K562 (cell line): ENCODE measurements at regions not wholly inside any gene's neighbourhood (a gene's known extent, or its start where the extent isn't known, plus 50 kb on each side); places are given as distances from the start of the nearest gene placed in this dataset.

Source experiments
- ATAC-seq: fragments of 200-7000 bp; cut with Tn5 transposase; 3 replicates; pipeline ENCODE4 v1.9.1; 2020; ENCODE audit warnings: moderate library complexity
- BruUV-seq: library from RNA; stranded (reverse); fragments of 400-500 nt; replicated peaks from 2 replicates; lab custom pipeline; 2021; lab: Mats Ljungman, UMichigan
- CTCF ChIA-PET: fragments of 300-600 bp; formaldehyde crosslinking; extraction: SDS; loops from one replicate; lab custom pipeline; 2021; ENCODE audit warnings: low intra/inter-chr PET ratio; lab: Yijun Ruan, JAX
- POLR2A ChIA-PET: fragments of 300-600, 350-650 bp; sonication (Branson Sonifier 250); formaldehyde crosslinking; extraction: SDS; loops from one replicate; lab custom pipeline; 2021; ENCODE audit warnings: antibody characterized with exemption, inconsistent platforms; lab: Yijun Ruan, JAX
- DNase-seq, 4 experiments: peaks; one replicate each; pipeline versions ENCODE4 v3.0.0 to v3.0.0-alpha.2; 2011 to 2018; ENCODE audit warnings: low spot score in 3 of 4, mixed read lengths in 3 of 4; ENCODE audit errors: extremely low read depth in 1 of 4
- FAIRE-seq: peaks from 2 replicates; lab custom pipeline; 2011; peaks lifted over from hg19 to GRCh38; lab: Jason Lieb, UNC
- H2AFZ ChIP-seq: 2 replicates; pipeline ENCODE4 v1.6.0; 2011; ENCODE audit warnings: low read depth, low read length, control low read depth, inconsistent platforms
- H3K27ac ChIP-seq: fragments of 200-600 bp; 3 replicates; pipeline ENCODE4 v1.8.0; 2011; ENCODE audit warnings: low read depth, mild to moderate bottlenecking, control low read depth, inconsistent platforms, low read length, moderate library complexity, mixed read lengths; ENCODE audit errors: extremely low read depth
- H3K27me3 ChIP-seq, 2 experiments: fragments of 300-600 bp in 1 of 2; 2 replicates in 1 of 2; 3 replicates in 1 of 2; pipeline versions ENCODE4 v1.6.0 to v1.8.0; 2011; ENCODE audit warnings: inconsistent platforms in 2 of 2, low read length in 2 of 2, mild to moderate bottlenecking in 1 of 2, mixed read lengths in 1 of 2, moderate library complexity in 1 of 2; ENCODE audit not compliant: control insufficient read depth in 2 of 2, insufficient read depth in 2 of 2
- H3K36me3 ChIP-seq: fragments of 300-600 bp; 3 replicates; pipeline ENCODE4 v1.8.0; 2011; ENCODE audit warnings: mild to moderate bottlenecking, low read length, inconsistent platforms; ENCODE audit not compliant: control insufficient read depth, insufficient read depth
- H3K4me1 ChIP-seq, 2 experiments: fragments of 200-600 bp in 1 of 2; replicated peaks in 1 of 2; 2 replicates in 1 of 2; 3 replicates in 1 of 2; pipeline versions ENCODE4 v1.5.1 to v1.8.0; 2011; ENCODE audit warnings: inconsistent platforms in 2 of 2, low read length in 2 of 2, mild to moderate bottlenecking in 1 of 2, mixed read lengths in 1 of 2, moderate library complexity in 1 of 2; ENCODE audit not compliant: control insufficient read depth in 2 of 2, insufficient read depth in 2 of 2
- H3K4me2 ChIP-seq: 2 replicates; pipeline ENCODE4 v1.6.1; 2011; ENCODE audit warnings: low read length, control low read depth, inconsistent platforms, mixed read lengths; ENCODE audit not compliant: insufficient read depth
- H3K4me3 ChIP-seq: fragments of 200-600 bp; sonication (generic), shearing (Covaris generic); 2 replicates; pipeline ENCODE4 v1.5.1; 2016; ENCODE audit warnings: control low read depth, inconsistent platforms
- H3K79me2 ChIP-seq: fragments of 200-600 bp; 3 replicates; pipeline ENCODE4 v1.8.0; 2011; ENCODE audit warnings: low read length, inconsistent platforms; ENCODE audit not compliant: control insufficient read depth, insufficient read depth
- H3K9ac ChIP-seq, 2 experiments: 2 replicates each; pipeline versions ENCODE4 v1.6.0 to v1.6.1; 2011; ENCODE audit warnings: low read depth in 2 of 2, low read length in 2 of 2, control low read depth in 1 of 2, inconsistent platforms in 1 of 2, mild to moderate bottlenecking in 1 of 2, mixed read lengths in 1 of 2; ENCODE audit not compliant: insufficient read depth in 1 of 2
- H3K9me1 ChIP-seq: one replicate; pipeline ENCODE4 v1.6.0; 2011; ENCODE audit warnings: inconsistent platforms, mild to moderate bottlenecking, low read length, moderate library complexity; ENCODE audit not compliant: control insufficient read depth, insufficient read depth
- H3K9me3 ChIP-seq: replicated peaks from 2 replicates; pipeline ENCODE4 v1.5.1; 2011; ENCODE audit warnings: low read depth, low read length, inconsistent platforms; ENCODE audit not compliant: control insufficient read depth, insufficient read depth
- H4K20me1 ChIP-seq: replicated peaks from 2 replicates; pipeline ENCODE4 v1.6.1; 2011; ENCODE audit warnings: low read length, inconsistent platforms, mixed read lengths; ENCODE audit not compliant: control insufficient read depth, insufficient read depth
- ATF3 ChIP-seq, 2 experiments: fragments of 450-650 bp in 1 of 2; sonication (generic) in 1 of 2; formaldehyde crosslinking in 1 of 2; IDR thresholded peaks in 1 of 2; conservative IDR thresholded peaks in 1 of 2; 2 replicates each; pipeline versions ENCODE4 v1.6.1 to v1.8.1; 2016 to 2023; ENCODE audit warnings: mild to moderate bottlenecking in 2 of 2, moderate library complexity in 2 of 2, inconsistent platforms in 1 of 2, missing genetic modification reagents in 1 of 2
- BRF1 ChIP-seq: IDR thresholded peaks from 3 replicates; pipeline ENCODE4 v1.6.1; 2011; ENCODE audit warnings: borderline replicate concordance, mild to moderate bottlenecking; ENCODE audit not compliant: insufficient read length; ENCODE audit errors: extremely low read depth
- GTF2A2 ChIP-seq: IDR thresholded peaks from 2 replicates; pipeline ENCODE4 v1.6.1; 2016; ENCODE audit warnings: mild to moderate bottlenecking, missing genetic modification characterization, missing compliant biosample characterization
- HIVEP1 ChIP-seq: fragments of 250-450 bp; sonication (Bioruptor Pico); IDR thresholded peaks from 2 replicates; pipeline ENCODE4 v1.4.0; 2020; ENCODE audit warnings: mild to moderate bottlenecking
- NCOA4 ChIP-seq: fragments of 450-650 bp; IDR thresholded peaks from 2 replicates; pipeline ENCODE4 v1.6.1; 2018; ENCODE audit warnings: mild to moderate bottlenecking; ENCODE audit not compliant: partially characterized antibody
- WHSC1 ChIP-seq: IDR thresholded peaks from one replicate; pipeline ENCODE4 v1.6.1; 2012; ENCODE audit warnings: low read length, control low read depth, inconsistent platforms
- ZNF184 ChIP-seq: sonication (generic); formaldehyde crosslinking; IDR thresholded peaks from 2 replicates; pipeline ENCODE4 v1.5.0; 2020; ENCODE audit warnings: missing genetic modification reagents
- ZNF551 ChIP-seq: fragments of 250-450 bp; sonication (Bioruptor Pico); IDR thresholded peaks from 2 replicates; pipeline ENCODE4 v1.5.0; 2021; ENCODE audit warnings: mild to moderate bottlenecking, moderate library complexity
- WGBS: fragments of 100-300 bp; shearing (Covaris generic); methylation state at CpG from one replicate; pipeline ENCODE4 v1.1.6; 2016; ENCODE audit warnings: low coverage, mixed read lengths; ENCODE audit not compliant: insufficient coverage; ENCODE audit errors: missing lambda C conversion rate; 5-methylcytosine and 5-hydroxymethylcytosine counted together
- in situ Hi-C: fragments of 300-500 bp; cut with MboI; formaldehyde crosslinking; loops from 4 replicates; pipeline ENCODE4 v1.15.0; 2018; ENCODE audit warnings: inconsistent platforms, mixed read lengths
- intact Hi-C: fragments of 100-400 bp; cut with micrococcal nuclease; formaldehyde crosslinking; loops from 2 replicates; pipeline ENCODE4 v1.14.2; 2022

DNA sequence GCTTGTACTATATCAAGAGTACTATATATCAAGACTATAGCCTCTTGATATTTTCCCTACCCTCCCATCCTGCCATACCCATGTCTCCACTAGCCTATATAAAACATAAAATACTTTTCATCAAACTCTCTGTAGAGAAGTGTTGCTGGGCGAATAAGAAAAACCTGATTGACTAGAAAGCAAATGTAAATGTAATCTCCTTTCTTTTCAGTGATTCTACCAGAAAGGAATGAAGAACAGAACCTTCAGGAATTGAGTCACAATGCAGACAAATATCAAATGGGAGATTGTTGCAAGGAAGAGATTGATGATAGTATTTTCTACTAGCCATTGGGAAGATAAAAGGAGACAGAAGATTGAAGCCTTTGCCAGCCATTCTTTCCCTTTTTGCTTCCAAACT lies 89.2 kb downstream of the KCNRG start:
- H3K4me2 ChIP-seq: no peak overlapping the region
- no peak overlapping the region for H3K27ac ChIP-seq
- H3K9ac ChIP-seq: no peak overlapping the region
- DNase-seq (no peak), ATAC-seq (no peak), FAIRE-seq (no peak)
- H3K9me1 ChIP-seq: no peaks in the 10 kb centered on the region
- H3K27me3 ChIP-seq: no peaks in the 10 kb centered on the region
- H2AFZ ChIP-seq: no peak overlapping the region
- no peaks in the 10 kb centered on the region for H4K20me1 ChIP-seq
- ChIA-PET CTCF (interaction anchor here (0.6 kb wide), 1 partner anchor 19 kb away, joined by 3 read pairs; no protein-coding TSS in a partner anchor), POLR2A (no interaction called here)
- TF ChIP-seq BRF1 (no peak), ZNF184 (CRISPR knock-in tag) (no peak), WHSC1 (no peak), ZNF551 (CRISPR knock-in tag) (no peak), HIVEP1 (CRISPR knock-in tag) (no peak), NCOA4 (no peak), GTF2A2 (tag) (no peak), ATF3 (IDR thresholded peaks at IDR 0.05) (no peak), ATF3 (CRISPR knock-in tag; conservative IDR thresholded peaks at IDR 0.05) (no peak)
- BruUV-seq: no TSS peak
- no peak overlapping the region for H3K4me3 ChIP-seq
- intact Hi-C loops (no loop called here), in situ Hi-C loops (no loop called here)
- H3K36me3 ChIP-seq: peaks cover 27% of the 10 kb centered on the region; the same call in 1 of the 3 replicates
- H3K79me2 ChIP-seq: peaks cover 56% of the 10 kb centered on the region
- H3K4me1 ChIP-seq: no peaks in the 10 kb centered on the region; a peak in 2 of 5 replicates
- 0 out of 2 replicates have a peak, but pooled peaks cover under 1% of the 10 kb centered on the region for H3K9me3 ChIP-seq
- 100% methylated on average over 1 of the region's 1 CpG for WGBS
